Caco-2 (cell line): ENCODE measurements at regions not wholly inside any gene's neighbourhood (a gene's known extent, or its start where the extent isn't known, plus 50 kb on each side); places are given as distances from the start of the nearest gene placed in this dataset.
A peak's percentile ranks its signal among the peaks of the same experiment; 100 is the strongest.

Experiments
- BruUV-seq: library from RNA; stranded (reverse); fragments of 400-500 nt; replicated peaks from 2 replicates; lab custom pipeline; 2021; lab: Mats Ljungman, UMichigan
- CTCF ChIA-PET: fragments of 300-600 bp; sonication (Branson Sonifier 250); formaldehyde crosslinking; loops from one replicate; lab custom pipeline; 2022; ENCODE audit warnings: antibody characterized with exemption; lab: Charles Lee
- POLR2A ChIA-PET: fragments of 300-600 bp; sonication (Branson Sonifier 250); formaldehyde crosslinking; loops from one replicate; lab custom pipeline; 2022; ENCODE audit warnings: antibody characterized with exemption; lab: Charles Lee
- DNase-seq, 2 experiments: peaks; one replicate each; pipeline versions ENCODE4 v3.0.0 to v3.0.0-alpha.2; 2020 to 2022
- H3K27me3 ChIP-seq: replicated peaks from 2 replicates; pipeline ENCODE4 v1.6.0; 2011; ENCODE audit warnings: low read length; ENCODE audit not compliant: control insufficient read depth, insufficient read depth
- H3K36me3 ChIP-seq: 2 replicates; pipeline ENCODE4 v1.5.1; 2011; ENCODE audit warnings: low read length; ENCODE audit not compliant: control insufficient read depth, insufficient read depth
- H3K4me1 ChIP-seq: fragments of 250-450 bp; sonication (Bioruptor Pico); 2 replicates; pipeline ENCODE4 v1.5.1; 2020; ENCODE audit warnings: mild to moderate bottlenecking
- H3K4me3 ChIP-seq: 2 replicates; pipeline ENCODE4 v1.5.1; 2011; ENCODE audit warnings: low read depth, mild to moderate bottlenecking, control low read depth, low read length
- H3K9me3 ChIP-seq: fragments of 250-450 bp; sonication (Bioruptor Pico); 2 replicates; pipeline ENCODE4 v1.5.1; 2020; ENCODE audit warnings: mild to moderate bottlenecking, moderate library complexity
- H3K27ac Mint-ChIP-seq: one replicate; pipeline ENCODE4 v1.8.0; 2022; ENCODE audit warnings: mixed read lengths; ENCODE audit not compliant: unreplicated experiment
- H3K27me3 Mint-ChIP-seq: one replicate; pipeline ENCODE4 v1.8.0; 2022; ENCODE audit warnings: mixed read lengths; ENCODE audit not compliant: insufficient read depth, unreplicated experiment
- H3K36me3 Mint-ChIP-seq: one replicate; pipeline ENCODE4 v1.8.0; 2022; ENCODE audit warnings: mild to moderate bottlenecking, mixed read lengths; ENCODE audit not compliant: insufficient read depth, unreplicated experiment
- H3K4me1 Mint-ChIP-seq: one replicate; pipeline ENCODE4 v1.8.0; 2022; ENCODE audit warnings: low read depth, mixed read lengths; ENCODE audit not compliant: unreplicated experiment
- H3K4me3 Mint-ChIP-seq: one replicate; pipeline ENCODE4 v1.8.0; 2022; ENCODE audit warnings: mild to moderate bottlenecking, moderate library complexity, mixed read lengths; ENCODE audit not compliant: unreplicated experiment
- H3K9me3 Mint-ChIP-seq: one replicate; pipeline ENCODE4 v1.8.0; 2022; ENCODE audit warnings: mixed read lengths; ENCODE audit not compliant: unreplicated experiment
- intact Hi-C: fragments of 100-400 bp; cut with micrococcal nuclease; formaldehyde crosslinking; loops from one replicate; pipeline ENCODE4 v1.10.0; 2022; ENCODE audit not compliant: unreplicated experiment
- TF ChIP-seq, protein P1 (sequence below), 2 experiments: fragments of 200-600 bp in 1 of 2; IDR thresholded peaks; 1 replicate in 1 of 2; 2 replicates in 1 of 2; pipeline versions ENCODE4 v1.5.1 to v1.8.0; 2011 to 2022; ENCODE audit warnings: antibody characterized with exemption in 1 of 2, control low read depth in 1 of 2, inconsistent platforms in 1 of 2, low read depth in 1 of 2, low read length in 1 of 2, mild to moderate bottlenecking in 1 of 2, moderate library complexity in 1 of 2; ENCODE audit not compliant: insufficient read depth in 1 of 2, severe bottlenecking in 1 of 2, unreplicated experiment in 1 of 2

DNA sequence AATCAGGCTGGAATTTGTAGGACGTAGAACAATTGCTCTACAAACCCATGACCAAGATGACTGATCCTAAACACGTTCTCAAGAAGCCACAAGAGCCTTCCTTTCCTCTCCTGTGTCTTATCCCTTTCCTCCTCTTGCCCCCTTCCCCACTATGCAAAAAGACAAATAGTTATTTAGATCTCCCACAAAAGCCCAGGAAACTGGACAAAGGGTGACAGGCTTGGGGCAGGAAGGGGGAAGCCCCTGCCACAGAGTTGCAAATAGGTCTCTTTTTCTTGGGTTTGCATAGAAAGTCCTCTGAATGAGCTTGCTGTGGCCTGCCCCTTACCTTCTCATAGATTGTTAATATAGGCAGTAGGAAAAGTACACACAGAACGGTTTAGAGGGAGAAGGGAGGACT, 377.1 kb upstream of the BTBD3 start:
- ChIA-PET POLR2A (no interaction called here), CTCF (no interaction called here)
- Mint-ChIP-seq H3K9me3 (no peaks in the 10 kb centered on the region), H3K4me1 (no peaks in the 10 kb centered on the region), H3K4me3 (no peak overlapping the region), H3K27ac (no peak overlapping the region), H3K36me3 (no peaks in the 10 kb centered on the region), H3K27me3 (no peaks in the 10 kb centered on the region)
- Histone ChIP-seq H3K4me1 (peaks cover 13% of the 10 kb centered on the region), H3K4me3 (no peak overlapping the region), H3K27me3 (no peaks in the 10 kb centered on the region), H3K9me3 (0 out of 2 replicates have a peak, but pooled peaks cover 5% of the 10 kb centered on the region), H3K36me3 (no peaks in the 10 kb centered on the region)
- TF ChIP-seq, protein P1, sequence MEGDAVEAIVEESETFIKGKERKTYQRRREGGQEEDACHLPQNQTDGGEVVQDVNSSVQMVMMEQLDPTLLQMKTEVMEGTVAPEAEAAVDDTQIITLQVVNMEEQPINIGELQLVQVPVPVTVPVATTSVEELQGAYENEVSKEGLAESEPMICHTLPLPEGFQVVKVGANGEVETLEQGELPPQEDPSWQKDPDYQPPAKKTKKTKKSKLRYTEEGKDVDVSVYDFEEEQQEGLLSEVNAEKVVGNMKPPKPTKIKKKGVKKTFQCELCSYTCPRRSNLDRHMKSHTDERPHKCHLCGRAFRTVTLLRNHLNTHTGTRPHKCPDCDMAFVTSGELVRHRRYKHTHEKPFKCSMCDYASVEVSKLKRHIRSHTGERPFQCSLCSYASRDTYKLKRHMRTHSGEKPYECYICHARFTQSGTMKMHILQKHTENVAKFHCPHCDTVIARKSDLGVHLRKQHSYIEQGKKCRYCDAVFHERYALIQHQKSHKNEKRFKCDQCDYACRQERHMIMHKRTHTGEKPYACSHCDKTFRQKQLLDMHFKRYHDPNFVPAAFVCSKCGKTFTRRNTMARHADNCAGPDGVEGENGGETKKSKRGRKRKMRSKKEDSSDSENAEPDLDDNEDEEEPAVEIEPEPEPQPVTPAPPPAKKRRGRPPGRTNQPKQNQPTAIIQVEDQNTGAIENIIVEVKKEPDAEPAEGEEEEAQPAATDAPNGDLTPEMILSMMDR (IDR thresholded peaks at IDR 0.05; ENCODE audit: insufficient read depth in 1 of 2, low read depth in 1 of 2, low read length in 1 of 2, severe bottlenecking in 1 of 2, unreplicated experiment in 1 of 2): no peak
- intact Hi-C loops: loop anchor here (5.0 to 10.0 kb wide), 4 partner anchors 248 to 1563 kb away; no protein-coding TSS in a partner anchor
- no TSS peak for BruUV-seq
- DNase-seq: no peak

DNA sequence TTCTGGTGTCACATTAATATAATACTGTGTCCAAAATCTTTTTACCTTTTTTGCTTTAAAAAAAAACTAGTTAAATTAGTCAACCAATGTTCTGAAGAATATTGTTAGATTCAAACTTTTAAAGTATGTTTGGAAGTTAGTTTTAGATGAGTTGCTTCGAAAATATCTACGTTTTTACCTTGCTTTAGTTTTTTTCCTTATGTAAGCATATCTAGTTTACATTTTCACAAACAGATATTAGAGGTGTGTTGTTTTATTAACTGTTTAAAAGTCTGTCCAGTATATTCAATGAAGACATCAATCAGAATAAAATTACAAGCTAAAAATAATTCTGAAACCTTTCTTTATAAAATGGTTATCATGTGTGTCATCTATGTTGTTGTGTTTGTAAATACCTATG, 375.0 kb upstream of the BTBD3 start:
- H3K9me3 ChIP-seq: 0 out of 2 replicates have a peak, but pooled peaks cover 5% of the 10 kb centered on the region
- H3K27ac Mint-ChIP-seq: no peak overlapping the region
- ChIA-PET POLR2A (no interaction called here), CTCF (interaction anchor here (0.7 kb wide), 1 partner anchor 162 kb away, joined by 3 read pairs; no protein-coding TSS in a partner anchor)
- H3K4me1 ChIP-seq: peaks cover 13% of the 10 kb centered on the region
- BruUV-seq: no TSS peak
- H3K36me3 ChIP-seq: no peaks in the 10 kb centered on the region
- H3K27me3 ChIP-seq: no peaks in the 10 kb centered on the region
- no peaks in the 10 kb centered on the region for H3K4me1 Mint-ChIP-seq
- DNase-seq: no peak
- TF ChIP-seq, protein P1 (IDR thresholded peaks at IDR 0.05; ENCODE audit: insufficient read depth in 1 of 2, low read depth in 1 of 2, low read length in 1 of 2, severe bottlenecking in 1 of 2, unreplicated experiment in 1 of 2): no peak
- no peak overlapping the region for H3K4me3 Mint-ChIP-seq
- intact Hi-C loops: loop anchor here (5.0 to 10.0 kb wide), 4 partner anchors 250 to 1565 kb away; no protein-coding TSS in a partner anchor
- H3K27me3 Mint-ChIP-seq: no peaks in the 10 kb centered on the region
- no peaks in the 10 kb centered on the region for H3K9me3 Mint-ChIP-seq
- no peak overlapping the region for H3K4me3 ChIP-seq
- no peaks in the 10 kb centered on the region for H3K36me3 Mint-ChIP-seq

DNA sequence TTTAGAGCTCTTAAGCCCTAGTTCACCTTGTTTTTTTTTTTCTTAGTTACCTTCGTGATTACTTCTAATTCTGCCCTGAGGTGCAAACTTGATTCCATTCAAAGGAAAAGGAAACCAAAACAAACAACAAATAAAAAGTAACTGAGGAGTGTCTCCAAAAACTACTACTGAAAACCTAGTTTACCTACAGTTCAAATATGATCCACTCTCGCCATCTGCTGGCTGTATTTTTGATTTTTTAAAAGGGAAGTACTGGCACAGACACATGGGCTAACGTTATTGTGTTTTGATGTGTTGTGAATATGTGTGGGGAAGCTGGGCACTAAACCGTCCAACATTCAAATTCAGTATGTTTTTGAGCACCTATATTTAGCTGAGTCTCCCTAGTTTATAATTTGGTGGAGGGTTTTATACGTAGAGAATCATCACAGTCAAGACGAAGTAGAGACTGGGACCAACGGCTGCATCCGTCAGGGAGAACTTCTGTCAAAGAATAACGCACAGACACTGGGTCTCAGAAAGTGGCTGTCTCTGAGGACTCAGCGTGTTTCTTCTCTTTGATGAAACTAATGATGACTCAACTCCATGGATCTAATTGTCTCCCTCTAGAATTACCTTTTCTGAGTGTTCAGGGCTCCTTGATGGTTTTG, 373.5 kb upstream of the BTBD3 start:
- Histone ChIP-seq H3K36me3 (no peaks in the 10 kb centered on the region), H3K9me3 (0 out of 2 replicates have a peak, but pooled peaks cover 5% of the 10 kb centered on the region), H3K27me3 (no peaks in the 10 kb centered on the region), H3K4me1 (peaks cover 13% of the 10 kb centered on the region), H3K4me3 (no peak overlapping the region)
- Mint-ChIP-seq H3K4me3 (no peak overlapping the region), H3K27me3 (no peaks in the 10 kb centered on the region), H3K9me3 (no peaks in the 10 kb centered on the region), H3K27ac (no peak overlapping the region), H3K36me3 (no peaks in the 10 kb centered on the region), H3K4me1 (no peaks in the 10 kb centered on the region)
- DNase-seq: peak in 1 of 2 experiments; percentile 73
- intact Hi-C loops: loop anchor here (1.0 to 10.0 kb wide), 9 partner anchors 89 to 1567 kb away; no protein-coding TSS in a partner anchor
- TF ChIP-seq, protein P1 (IDR thresholded peaks at IDR 0.05; ENCODE audit: insufficient read depth in 1 of 2, low read depth in 1 of 2, low read length in 1 of 2, severe bottlenecking in 1 of 2, unreplicated experiment in 1 of 2): peak; percentile 48 to 73
- BruUV-seq: no TSS peak
- POLR2A ChIA-PET: no interaction called here
- CTCF ChIA-PET: interaction anchor here (0.7 kb wide), 1 partner anchor 937 kb away, joined by 4 read pairs; no protein-coding TSS in a partner anchor
